Loucy (cell line): ENCODE measurements at regions not wholly inside any gene's neighbourhood (a gene's known extent, or its start where the extent isn't known, plus 50 kb on each side); places are given as distances from the start of the nearest gene placed in this dataset.

Source experiments
- CTCF ChIP-seq: fragments of 200-600 bp; sonication (generic); conservative IDR thresholded peaks from 2 replicates; pipeline ENCODE4 v1.5.1; 2014; ENCODE audit warnings: mild to moderate bottlenecking, antibody characterized with exemption, low read length
- EZH2phosphoT487 ChIP-seq: fragments of 200-600 bp; IDR thresholded peaks from 2 replicates; pipeline ENCODE4 v1.6.1; 2018; ENCODE audit warnings: antibody characterized with exemption, mild to moderate bottlenecking, moderate library complexity, borderline replicate concordance

DNA sequence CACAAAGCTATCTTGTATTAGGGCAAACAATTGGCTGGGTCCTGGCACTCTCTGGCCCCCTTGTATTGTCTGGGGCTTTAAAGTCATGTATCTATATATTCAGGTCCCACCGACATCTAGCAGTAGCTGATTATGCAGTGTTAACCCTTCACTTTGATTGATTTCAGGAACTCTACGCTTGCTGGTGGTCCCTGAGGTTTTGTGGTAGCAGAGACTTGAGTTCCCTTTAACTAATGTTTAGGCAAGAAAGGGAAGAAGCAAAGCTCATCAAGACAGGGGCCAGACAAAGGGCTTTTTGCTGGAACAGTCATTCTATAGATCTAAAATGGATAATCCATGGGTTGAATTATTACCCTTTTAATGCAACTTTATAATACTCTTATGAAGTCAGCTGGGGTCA lies 95.3 kb upstream of the EPB41L3 start:
- TF ChIP-seq CTCF = no peak
- no peak for TF ChIP-seq EZH2phosphoT487
